Psoas muscle (tissue), 7 donors: ENCODE measurements at regions not wholly inside any gene's neighbourhood (a gene's known extent, or its start where the extent isn't known, plus 50 kb on each side); places are given as distances from the start of the nearest gene placed in this dataset.
"Not testable (repeated sequence)": the region's sequence is repeated elsewhere in the genome, so short reads cannot be mapped to it uniquely, and the experiment has no call there.

Experiments used
- ATAC-seq, 4 donors: fragments of 200-7000 bp; cut with Tn5 transposase; one replicate each; pipeline ENCODE4 v1.9.1; 2020; ENCODE audit warnings: moderate library complexity in 3 of 4, mild to moderate bottlenecking in 2 of 4
- DNase-seq, 2 donors: peaks; one replicate each; pipeline ENCODE4 v3.0.0-alpha.2; 2020
- H3K27ac ChIP-seq: fragments of 200-600 bp; one replicate; pipeline ENCODE4 v1.8.0; 2022
- H3K27me3 ChIP-seq, 3 donors: fragments of 200-600 bp in 1 of 3; one replicate each; pipeline versions ENCODE4 v1.6.1 to v1.8.0; 2013 to 2022; ENCODE audit warnings: low read length in 2 of 3, mild to moderate bottlenecking in 2 of 3, moderate library complexity in 1 of 3; ENCODE audit not compliant: insufficient read depth in 3 of 3
- H3K36me3 ChIP-seq, 2 donors: fragments of 200-600 bp in 1 of 2; one replicate each; pipeline versions ENCODE4 v1.6.1 to v1.8.0; 2013 to 2022; ENCODE audit warnings: low read depth in 1 of 2, mild to moderate bottlenecking in 1 of 2, moderate library complexity in 1 of 2; ENCODE audit not compliant: insufficient read depth in 1 of 2
- H3K4me1 ChIP-seq: fragments of 200-600 bp; one replicate; pipeline ENCODE4 v1.8.0; 2022
- H3K4me3 ChIP-seq: fragments of 200-600 bp; one replicate; pipeline ENCODE4 v1.8.0; 2022; ENCODE audit warnings: mild to moderate bottlenecking
- H3K9me3 ChIP-seq: fragments of 200-600 bp; one replicate; pipeline ENCODE4 v1.8.0; 2022
- CTCF ChIP-seq: fragments of 200-600 bp; IDR thresholded peaks from one replicate; pipeline ENCODE4 v1.8.0; 2022; ENCODE audit warnings: antibody characterized with exemption
- WGBS, 3 donors: extraction: QIAGEN DNeasy Blood & Tissue Kit; methylation state at CpG; one replicate each; pipeline versions ENCODE4 v1.1.6 to v1.1.7; 2013; 5-methylcytosine and 5-hydroxymethylcytosine counted together
- intact Hi-C, 2 donors: fragments of 100-400 bp; cut with DNase I; formaldehyde crosslinking; loops; one replicate each; pipeline versions ENCODE4 v1.11.0 to v1.14.2; 2022
- donor health status: healthy with polysubstance abuse.
- donor health status: DM: no; HTN: no; CAD: no; lungs with moderate emphysema.
- donor health status: Bipolar disorder and iron deficiency.
- donor health status: healthy.
- donor health status: DM: yes; HTN: yes; CAD: no.
- donor health status: DM: no; HTN: no; CAD: no.
- donor health status: DM: yes; HTN: yes; CAD: no.

DNA sequence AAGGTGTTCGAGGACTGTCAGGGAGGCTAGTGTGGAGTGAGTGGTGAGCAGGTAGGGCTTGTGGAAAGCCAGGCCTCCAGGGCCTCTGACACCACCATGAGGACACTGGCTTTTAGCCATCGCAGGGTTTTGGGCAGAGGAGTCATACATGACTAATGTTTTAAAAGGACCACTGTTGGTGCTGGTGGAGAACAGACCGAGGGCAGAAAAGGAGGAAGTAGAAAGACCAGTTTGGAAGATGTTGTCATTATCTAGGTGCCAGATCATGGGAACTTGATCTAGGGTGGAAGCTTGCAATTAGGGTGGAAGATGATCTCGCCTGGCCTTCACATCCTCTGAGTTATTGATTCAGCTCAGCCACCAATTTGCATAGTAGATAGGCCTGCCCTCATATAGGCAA is 144.2 kb downstream of the C12orf75 start:
- TF ChIP-seq CTCF = no peak
- Histone ChIP-seq H3K36me3 (no peaks in the 10 kb centered on the region), H3K27ac (no peak overlapping the region), H3K4me1 (peaks cover 5% of the 10 kb centered on the region), H3K27me3 (no peaks in the 10 kb centered on the region), H3K9me3 (no peaks in the 10 kb centered on the region), H3K4me3 (no peak overlapping the region)
- intact Hi-C loops = no loop called here
- DNase-seq (no peak), ATAC-seq (peak in 1 of 4 donors; percentile 47)
- 79 to 84% (median 81%) methylated on average over 4 of the region's 4 CpGs for WGBS, 3 donors

DNA sequence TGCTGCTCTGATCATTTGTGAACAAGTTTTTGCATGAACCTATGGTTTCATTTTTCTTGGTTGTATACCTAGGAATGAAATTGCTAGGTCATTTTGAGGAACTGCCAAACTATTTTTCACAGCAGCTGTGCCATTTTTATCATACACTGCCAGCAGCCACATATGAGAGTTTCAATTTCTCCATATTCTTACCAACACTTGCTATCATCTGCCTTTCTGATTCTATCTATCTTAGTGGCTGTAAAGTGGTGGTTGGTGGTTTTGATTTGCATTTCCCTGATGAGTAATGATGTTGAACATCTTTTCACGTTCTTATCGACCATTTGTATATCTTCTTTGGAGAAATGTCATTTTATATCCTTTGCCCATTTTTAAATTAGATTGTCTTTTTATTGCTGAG is 146.1 kb downstream of the C12orf75 start:
- no peak for TF ChIP-seq CTCF
- ATAC-seq = no peak
- no peak overlapping the region for H3K4me3 ChIP-seq
- 54 to 90% (median 64%) methylated on average over 2 of the region's 2 CpGs for WGBS, 3 donors
- intact Hi-C loops = no loop called here
- H3K36me3 ChIP-seq = no peaks in the 10 kb centered on the region
- no peak overlapping the region for H3K27ac ChIP-seq
- no peak for DNase-seq
- peaks cover 5% of the 10 kb centered on the region for H3K4me1 ChIP-seq
- no peaks in the 10 kb centered on the region for H3K27me3 ChIP-seq
- H3K9me3 ChIP-seq = no peaks in the 10 kb centered on the region

- TF ChIP-seq CTCF = no peak
- intact Hi-C loops = no loop called here
- no peaks in the 10 kb centered on the region for H3K27me3 ChIP-seq
- H3K9me3 ChIP-seq = no peaks in the 10 kb centered on the region
- H3K36me3 ChIP-seq = no peaks in the 10 kb centered on the region
- peaks cover 5% of the 10 kb centered on the region for H3K4me1 ChIP-seq
- peak in 2 of 4 donors; percentile 32 to 37 for ATAC-seq
- H3K27ac ChIP-seq = peak overlapping the region; percentile 33
- 66 to 76% (median 69%) methylated on average over 6 of the region's 6 CpGs for WGBS, 3 donors
- DNase-seq = no peak
- H3K4me3 ChIP-seq = no peak overlapping the region
These were observed 147.4 kb downstream of the C12orf75 start for GRCh38 chr12:105477873-105478272.

GRCh38 chr12:105478788-105479187 is 148.3 kb downstream of the C12orf75 start:
- WGBS, 3 donors = 84 to 93% (median 90%) methylated on average over 8 of the region's 9 CpGs
- H3K27me3 ChIP-seq, DNase-seq, H3K9me3 ChIP-seq, intact Hi-C loops, H3K36me3 ChIP-seq, H3K4me3 ChIP-seq, H3K4me1 ChIP-seq, H3K27ac ChIP-seq, ATAC-seq: not testable (repeated sequence)

- Histone ChIP-seq H3K4me3 (no peak overlapping the region), H3K9me3 (no peaks in the 10 kb centered on the region), H3K4me1 (peaks cover 5% of the 10 kb centered on the region), H3K36me3 (no peaks in the 10 kb centered on the region), H3K27me3 (no peaks in the 10 kb centered on the region), H3K27ac (no peak overlapping the region)
- 74 to 83% (median 78%) methylated on average over 1 of the region's 1 CpG for WGBS, 3 donors
- no peak for DNase-seq
- intact Hi-C loops = no loop called here
- TF ChIP-seq CTCF = no peak
- no peak for ATAC-seq
These were observed 149.2 kb downstream of the C12orf75 start for GRCh38 chr12:105479710-105480109.
